ENCODE measurements at regions not wholly inside any gene's neighbourhood (a gene's known extent, or its start where the extent isn't known, plus 50 kb on each side); places are given as distances from the start of the nearest gene placed in this dataset.
A peak's percentile ranks its signal among the peaks of the same experiment; 100 is the strongest.

GRCh38 chr6:16851044-16851540 is 89.8 kb upstream of the ATXN1 start:
- H3K27ac ChIP-seq = no peak overlapping the region
- H3K4me1 ChIP-seq = peaks cover 0 to 25% of the 10 kb centered on the region in 2 donors
- TF ChIP-seq CTCF (IDR thresholded peaks at IDR 0.05) = no peak
- no peaks in the 10 kb centered on the region for H3K27me3 ChIP-seq
- intact Hi-C loops (cut with DNase I) = no loop called here
- H3K36me3 ChIP-seq = no peaks in the 10 kb centered on the region
- DNase-seq = no peak
- H3K4me3 ChIP-seq = no peak overlapping the region
- no peaks in the 10 kb centered on the region for H3K9me3 ChIP-seq
- no peak for ATAC-seq

GRCh38 chr6:16850681-16851026 is 89.4 kb upstream of the ATXN1 start:
- Histone ChIP-seq H3K36me3 (no peaks in the 10 kb centered on the region), H3K4me1 (peaks cover 0 to 25% of the 10 kb centered on the region in 2 donors), H3K9me3 (no peaks in the 10 kb centered on the region), H3K4me3 (no peak overlapping the region), H3K27ac (no peak overlapping the region), H3K27me3 (no peaks in the 10 kb centered on the region)
- DNase-seq (no peak), ATAC-seq (no peak)
- no peak for TF ChIP-seq CTCF (IDR thresholded peaks at IDR 0.05)
- intact Hi-C loops (cut with DNase I) = no loop called here

- Histone ChIP-seq H3K9me3 (no peaks in the 10 kb centered on the region), H3K36me3 (no peaks in the 10 kb centered on the region), H3K4me1 (peaks cover 0 to 25% of the 10 kb centered on the region in 2 donors), H3K27ac (no peak overlapping the region), H3K27me3 (no peaks in the 10 kb centered on the region), H3K4me3 (no peak overlapping the region)
- intact Hi-C loops (cut with DNase I) = no loop called here
- DNase-seq (no peak), ATAC-seq (peak; percentile 42)
- no peak for TF ChIP-seq CTCF (IDR thresholded peaks at IDR 0.05)
These were observed 88.9 kb upstream of the ATXN1 start for GRCh38 chr6:16849988-16850680.

- no peaks in the 10 kb centered on the region for H3K36me3 ChIP-seq
- TF ChIP-seq CTCF (IDR thresholded peaks at IDR 0.05) = no peak
- H3K4me1 ChIP-seq = peaks cover 0 to 25% of the 10 kb centered on the region in 2 donors
- no peaks in the 10 kb centered on the region for H3K27me3 ChIP-seq
- no peak overlapping the region for H3K4me3 ChIP-seq
- DNase-seq (no peak), ATAC-seq (peak; percentile 59)
- intact Hi-C loops (cut with DNase I) = no loop called here
- H3K27ac ChIP-seq = no peak overlapping the region
- no peaks in the 10 kb centered on the region for H3K9me3 ChIP-seq
These were observed 88.2 kb upstream of the ATXN1 start for GRCh38 chr6:16849280-16849987.

- Histone ChIP-seq H3K4me3 (no peak overlapping the region), H3K9me3 (no peaks in the 10 kb centered on the region), H3K27ac (no peak overlapping the region), H3K27me3 (no peaks in the 10 kb centered on the region), H3K4me1 (peaks cover 0 to 15% of the 10 kb centered on the region in 2 donors), H3K36me3 (no peaks in the 10 kb centered on the region)
- DNase-seq (no peak), ATAC-seq (no peak)
- TF ChIP-seq CTCF (IDR thresholded peaks at IDR 0.05) = no peak
- intact Hi-C loops (cut with DNase I) = no loop called here
These were observed 85.1 kb upstream of the ATXN1 start for GRCh38 chr6:16846399-16846778.
